ENCODE measurements at regions not wholly inside any gene's neighbourhood (a gene's known extent, or its start where the extent isn't known, plus 50 kb on each side); places are given as distances from the start of the nearest gene placed in this dataset.

- no peak for DNase-seq
- Histone ChIP-seq H3K36me3 (no peaks in the 10 kb centered on the region), H3K4me1 (no peaks in the 10 kb centered on the region), H3K27me3 (no peaks in the 10 kb centered on the region), H3K27ac (no peak overlapping the region), H3K9ac (ENCODE audit: low read depth in 2 of 2, low read length in 2 of 2) (no peak overlapping the region), H3K9me3 (no peaks in the 10 kb centered on the region), H3K4me3 (no peak overlapping the region)
- intact Hi-C loops (cut with DNase I): no loop called here
- TF ChIP-seq CTCF (IDR thresholded peaks at IDR 0.05): no peak
These were observed 415.7 kb upstream of the FIGN start for GRCh38 chr2:164151522-164151921.

GRCh38 chr2:164150604-164151003 lies 414.8 kb upstream of the FIGN start:
- no peak for DNase-seq
- Histone ChIP-seq H3K4me1 (no peaks in the 10 kb centered on the region), H3K4me3 (no peak overlapping the region), H3K27me3 (no peaks in the 10 kb centered on the region), H3K9me3 (no peaks in the 10 kb centered on the region), H3K9ac (ENCODE audit: low read depth in 2 of 2, low read length in 2 of 2) (no peak overlapping the region), H3K36me3 (no peaks in the 10 kb centered on the region), H3K27ac (no peak overlapping the region)
- no peak for TF ChIP-seq CTCF (IDR thresholded peaks at IDR 0.05)
- intact Hi-C loops (cut with DNase I): no loop called here

GRCh38 chr2:164146441-164146840 lies 410.6 kb upstream of the FIGN start:
- no peak for TF ChIP-seq CTCF (IDR thresholded peaks at IDR 0.05)
- no peaks in the 10 kb centered on the region for H3K36me3 ChIP-seq
- intact Hi-C loops (cut with DNase I): no loop called here
- no peaks in the 10 kb centered on the region for H3K27me3 ChIP-seq
- no peaks in the 10 kb centered on the region for H3K9me3 ChIP-seq
- no peak for DNase-seq
- no peaks in the 10 kb centered on the region for H3K4me1 ChIP-seq
- H3K9ac ChIP-seq (ENCODE audit: low read depth in 2 of 2, low read length in 2 of 2): no peak overlapping the region
- H3K4me3 ChIP-seq: no peak overlapping the region
- no peak overlapping the region for H3K27ac ChIP-seq

- TF ChIP-seq CTCF (IDR thresholded peaks at IDR 0.05): no peak
- H3K9me3 ChIP-seq: no peaks in the 10 kb centered on the region
- no peaks in the 10 kb centered on the region for H3K27me3 ChIP-seq
- H3K27ac ChIP-seq: no peak overlapping the region
- no peak for DNase-seq
- no peak overlapping the region for H3K4me3 ChIP-seq
- H3K36me3 ChIP-seq: no peaks in the 10 kb centered on the region
- H3K4me1 ChIP-seq: no peaks in the 10 kb centered on the region
- intact Hi-C loops (cut with DNase I): no loop called here
- H3K9ac ChIP-seq (ENCODE audit: low read depth in 2 of 2, low read length in 2 of 2): no peak overlapping the region
These were observed 409.5 kb upstream of the FIGN start for GRCh38 chr2:164145093-164145987.

GRCh38 chr2:164143183-164143930 lies 407.5 kb upstream of the FIGN start:
- intact Hi-C loops (cut with DNase I): no loop called here
- H3K27ac ChIP-seq: no peak overlapping the region
- H3K4me1 ChIP-seq: no peaks in the 10 kb centered on the region
- no peaks in the 10 kb centered on the region for H3K27me3 ChIP-seq
- no peak for DNase-seq
- H3K36me3 ChIP-seq: no peaks in the 10 kb centered on the region
- TF ChIP-seq CTCF (IDR thresholded peaks at IDR 0.05): no peak
- H3K9me3 ChIP-seq: no peaks in the 10 kb centered on the region
- no peak overlapping the region for H3K9ac ChIP-seq (ENCODE audit: low read depth in 2 of 2, low read length in 2 of 2)
- H3K4me3 ChIP-seq: no peak overlapping the region

Measured in colonic mucosa (tissue), 4 donors.